GM12878 (cell line): ENCODE measurements at regions not wholly inside any gene's neighbourhood (a gene's known extent, or its start where the extent isn't known, plus 50 kb on each side); places are given as distances from the start of the nearest gene placed in this dataset.

Experiments
- ATAC-seq: fragments of 200-7000 bp; cut with Tn5 transposase; 3 replicates; pipeline ENCODE4 v1.9.1; 2020; ENCODE audit warnings: mild to moderate bottlenecking, moderate library complexity
- BruUV-seq: library from RNA; stranded (reverse); fragments of 400-500 nt; replicated peaks from 2 replicates; lab custom pipeline; 2021; lab: Mats Ljungman, UMichigan
- CTCF ChIA-PET: fragments of 300-600 bp; sonication (Branson Sonifier 250); formaldehyde crosslinking; extraction: SDS; loops from one replicate; lab custom pipeline; 2021; ENCODE audit warnings: inconsistent platforms; lab: Yijun Ruan, JAX
- POLR2A ChIA-PET: fragments of 350-600 bp; formaldehyde crosslinking; extraction: SDS; loops from one replicate; lab custom pipeline; 2021; ENCODE audit warnings: inconsistent platforms; lab: Charles Lee
- RAD21 ChIA-PET: fragments of 300-600 bp; sonication (Branson Sonifier 250); formaldehyde crosslinking; loops from one replicate; lab custom pipeline; 2023; ENCODE audit warnings: antibody characterized with exemption; ENCODE audit not compliant: unreplicated experiment; lab: Charles Lee
- SMC1A ChIA-PET: fragments of 300-600 bp; sonication (Branson Sonifier 250); formaldehyde crosslinking; loops from one replicate; lab custom pipeline; 2023; ENCODE audit not compliant: unreplicated experiment, uncharacterized antibody; lab: Charles Lee
- DNase-seq: peaks from one replicate; pipeline ENCODE4 v3.0.0-alpha.2; 2011; ENCODE audit warnings: low read depth, low spot score
- FAIRE-seq: peaks from 3 replicates; lab custom pipeline; 2011; peaks lifted over from hg19 to GRCh38; lab: Jason Lieb, UNC
- H2AFZ ChIP-seq: 2 replicates; pipeline ENCODE4 v1.6.0; 2011; ENCODE audit warnings: low read depth, low read length, control low read depth; ENCODE audit not compliant: control insufficient read depth
- H3K27ac ChIP-seq: 2 replicates; pipeline ENCODE4 v1.5.1; 2011; ENCODE audit warnings: control low read depth; ENCODE audit not compliant: control insufficient read depth, insufficient read depth
- H3K27me3 ChIP-seq, 2 experiments: replicated peaks in 1 of 2; 2 replicates each; pipeline versions ENCODE4 v1.6.0 to v1.6.1; 2011; ENCODE audit warnings: low read length in 1 of 2; ENCODE audit not compliant: control insufficient read depth in 2 of 2, insufficient read depth in 2 of 2
- H3K36me3 ChIP-seq, 2 experiments: 2 replicates each; pipeline ENCODE4 v1.5.1; 2011; ENCODE audit warnings: low read length in 1 of 2; ENCODE audit not compliant: control insufficient read depth in 2 of 2, insufficient read depth in 2 of 2
- H3K4me1 ChIP-seq: 2 replicates; pipeline ENCODE4 v1.6.1; 2011; ENCODE audit warnings: mild to moderate bottlenecking, low read length, moderate library complexity, mixed read lengths; ENCODE audit not compliant: control insufficient read depth, insufficient read depth
- H3K4me2 ChIP-seq: 2 replicates; pipeline ENCODE4 v1.6.0; 2011; ENCODE audit warnings: control low read depth; ENCODE audit not compliant: control insufficient read depth, insufficient read depth
- H3K4me3 ChIP-seq: fragments of 200-600 bp; sonication (generic); 2 replicates; pipeline ENCODE4 v1.5.1; 2016
- H3K79me2 ChIP-seq: 2 replicates; pipeline ENCODE4 v1.6.0; 2011; ENCODE audit warnings: low read length; ENCODE audit not compliant: control insufficient read depth, insufficient read depth
- H3K9ac ChIP-seq: 2 replicates; pipeline ENCODE4 v1.8.0; 2011; ENCODE audit warnings: low read length, control low read depth, mixed read lengths; ENCODE audit not compliant: control insufficient read depth, insufficient read depth
- H3K9me3 ChIP-seq: replicated peaks from 3 replicates; pipeline ENCODE4 v1.5.1; 2011; ENCODE audit warnings: mild to moderate bottlenecking, low read length; ENCODE audit not compliant: control insufficient read depth, insufficient read depth
- H4K20me1 ChIP-seq: 2 replicates; pipeline ENCODE4 v1.6.0; 2011; ENCODE audit not compliant: control insufficient read depth, insufficient read depth
- ATF7 ChIP-seq: fragments of 450-650 bp; IDR thresholded peaks from 2 replicates; pipeline ENCODE4 v1.6.1; 2016; ENCODE audit warnings: low read depth, mild to moderate bottlenecking
- CEBPB ChIP-seq, 2 experiments: fragments of 150-350 bp in 1 of 2; IDR thresholded peaks; 2 replicates each; pipeline ENCODE4 v1.6.1; 2012 to 2014; ENCODE audit warnings: low read depth in 2 of 2, low read length in 2 of 2, borderline replicate concordance in 1 of 2, inconsistent platforms in 1 of 2
- EED ChIP-seq: sonication (generic); IDR thresholded peaks from 2 replicates; pipeline ENCODE4 v1.6.1; 2016; ENCODE audit warnings: antibody characterized with exemption, low read depth
- ESRRA ChIP-seq: IDR thresholded peaks from 2 replicates; pipeline ENCODE4 v1.6.1; 2012; ENCODE audit warnings: mild to moderate bottlenecking, low read length, improper control_type of control experiment
- IKZF1 ChIP-seq: fragments of 450-650 bp; conservative IDR thresholded peaks from 2 replicates; pipeline ENCODE4 v1.6.1; 2017; ENCODE audit warnings: antibody characterized with exemption, mild to moderate bottlenecking
- IRF4 ChIP-seq: IDR thresholded peaks from 2 replicates; pipeline ENCODE4 v1.6.1; 2011; ENCODE audit warnings: low read depth, low read length
- JUND ChIP-seq: IDR thresholded peaks from 2 replicates; pipeline ENCODE4 v1.6.1; 2012; ENCODE audit warnings: low read depth, mild to moderate bottlenecking, low read length, improper control_type of control experiment, moderate library complexity
- KAT2A ChIP-seq: conservative IDR thresholded peaks from 2 replicates; pipeline ENCODE4 v1.6.1; 2011; ENCODE audit warnings: low read depth, low read length; ENCODE audit not compliant: control insufficient read depth
- NBN ChIP-seq: fragments of 450-650 bp; IDR thresholded peaks from 2 replicates; pipeline ENCODE4 v1.6.1; 2016
- PML ChIP-seq: IDR thresholded peaks from 2 replicates; pipeline ENCODE4 v1.6.1; 2012; ENCODE audit warnings: low read length, inconsistent platforms
- POLR2AphosphoS2 ChIP-seq: IDR thresholded peaks from 2 replicates; pipeline ENCODE4 v1.6.1; 2011; ENCODE audit warnings: low read depth, mild to moderate bottlenecking, low read length, improper control_type of control experiment, moderate library complexity
- RAD21 ChIP-seq: IDR thresholded peaks from 2 replicates; pipeline ENCODE4 v1.6.1; 2011; ENCODE audit warnings: mild to moderate bottlenecking, low read depth, low read length, moderate library complexity; ENCODE audit not compliant: insufficient read depth
- SMAD1 ChIP-seq: fragments of 450-650 bp; IDR thresholded peaks from 2 replicates; pipeline ENCODE4 v1.6.1; 2018; ENCODE audit warnings: mild to moderate bottlenecking, low read depth; ENCODE audit not compliant: partially characterized antibody
- STAT1 ChIP-seq: fragments of 450-650 bp; conservative IDR thresholded peaks from 2 replicates; pipeline ENCODE4 v1.6.1; 2014; ENCODE audit warnings: antibody characterized with exemption, mild to moderate bottlenecking
- SUZ12 ChIP-seq: fragments of 200-600 bp; sonication (generic); IDR thresholded peaks from one replicate; pipeline ENCODE4 v1.6.1; 2018; ENCODE audit warnings: antibody characterized with exemption, mild to moderate bottlenecking; ENCODE audit not compliant: unreplicated experiment
- TAF1 ChIP-seq: IDR thresholded peaks from 2 replicates; pipeline ENCODE4 v1.6.1; 2011; ENCODE audit warnings: mild to moderate bottlenecking, low read depth, low read length, borderline replicate concordance
- ZNF207 ChIP-seq: fragments of 450-650 bp; IDR thresholded peaks from 2 replicates; pipeline ENCODE4 v1.6.1; 2014; ENCODE audit warnings: antibody characterized with exemption, mild to moderate bottlenecking, borderline replicate concordance
- ZZZ3 ChIP-seq: IDR thresholded peaks from 2 replicates; pipeline ENCODE4 v1.6.1; 2011; ENCODE audit warnings: low read depth; ENCODE audit not compliant: control insufficient read depth, insufficient read length
- WGBS: methylation state at CpG from one replicate; pipeline ENCODE4 v1.1.6; 2016; ENCODE audit warnings: low lambda C conversion rate; ENCODE audit not compliant: insufficient replicate concordance, insufficient coverage; ENCODE audit errors: missing lambda C conversion rate; 5-methylcytosine and 5-hydroxymethylcytosine counted together
- in situ Hi-C: fragments of 300-500 bp; cut with MboI; formaldehyde crosslinking; loops from 9 replicates; pipeline ENCODE4 v1.14.3; 2018; ENCODE audit warnings: mixed read lengths
- intact Hi-C: fragments of 100-400 bp; cut with micrococcal nuclease; formaldehyde crosslinking; loops from one replicate; pipeline ENCODE4 v1.14.2; 2022; ENCODE audit not compliant: unreplicated experiment
- TF ChIP-seq, protein P1 (sequence below): IDR thresholded peaks from 2 replicates; pipeline ENCODE4 v1.6.1; 2012; ENCODE audit warnings: low read depth, low read length, improper control_type of control experiment

- no peak overlapping the region for H3K4me2 ChIP-seq
- H3K9me3 ChIP-seq: no peaks in the 10 kb centered on the region
- no peaks in the 10 kb centered on the region for H4K20me1 ChIP-seq
- no TSS peak for BruUV-seq
- H3K4me3 ChIP-seq: no peak overlapping the region
- no peak for TF ChIP-seq STAT1
- no peak for TF ChIP-seq IRF4
- no peak for TF ChIP-seq ZNF207
- no peak for TF ChIP-seq RAD21
- TF ChIP-seq KAT2A: no peak
- no peak for TF ChIP-seq SUZ12
- no peak for TF ChIP-seq SMAD1
- TF ChIP-seq, protein P1, sequence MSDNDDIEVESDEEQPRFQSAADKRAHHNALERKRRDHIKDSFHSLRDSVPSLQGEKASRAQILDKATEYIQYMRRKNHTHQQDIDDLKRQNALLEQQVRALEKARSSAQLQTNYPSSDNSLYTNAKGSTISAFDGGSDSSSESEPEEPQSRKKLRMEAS: no peak
- SMC1A ChIA-PET: interaction anchor here (1.1 kb wide), 1 partner anchor 11 kb away, joined by 3 read pairs; no protein-coding TSS in a partner anchor
- no peak for FAIRE-seq
- intact Hi-C loops: no loop called here
- no peak overlapping the region for H2AFZ ChIP-seq
- no peaks in the 10 kb centered on the region for H3K36me3 ChIP-seq
- ATAC-seq: no peak
- RAD21 ChIA-PET: no interaction called here
- 36% methylated on average over 10 of the region's 10 CpGs for WGBS
- CTCF ChIA-PET: no interaction called here
- DNase-seq: no peak
- no peak overlapping the region for H3K9ac ChIP-seq
- POLR2A ChIA-PET: no interaction called here
- in situ Hi-C loops: no loop called here
- no peak overlapping the region for H3K27ac ChIP-seq
- no peaks in the 10 kb centered on the region for H3K79me2 ChIP-seq
- H3K4me1 ChIP-seq: no peaks in the 10 kb centered on the region
- no peaks in the 10 kb centered on the region for H3K27me3 ChIP-seq
Observed at GRCh38 chr5:17005107-17005828, 69.2 kb upstream of the MYO10 start.

DNA sequence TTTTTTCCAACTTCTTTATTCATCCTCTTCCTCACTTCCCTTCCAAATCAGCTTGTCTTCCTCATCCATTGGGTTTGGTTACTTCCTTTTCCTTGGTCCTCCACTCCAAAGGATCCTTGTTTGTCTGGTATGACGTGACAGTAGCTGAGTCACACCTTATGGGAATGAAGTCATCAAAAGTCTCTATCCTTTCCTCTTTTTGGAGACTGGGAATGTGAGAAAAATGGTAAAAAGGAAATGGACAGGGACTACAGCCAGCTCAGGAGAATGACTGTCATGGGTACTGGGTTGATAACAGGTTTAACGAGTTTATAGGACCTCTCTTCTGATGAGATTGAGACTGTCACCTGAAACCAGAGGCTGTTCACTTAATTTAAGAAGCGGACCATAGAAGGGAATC is 76.2 kb upstream of the MYO10 start:
- intact Hi-C loops: no loop called here
- in situ Hi-C loops: no loop called here
- ChIA-PET POLR2A (no interaction called here), RAD21 (no interaction called here), CTCF (no interaction called here), SMC1A (no interaction called here)
- DNase-seq (no peak), ATAC-seq (no peak), FAIRE-seq (no peak)
- Histone ChIP-seq H3K4me1 (no peaks in the 10 kb centered on the region), H3K4me3 (no peak overlapping the region), H2AFZ (no peak overlapping the region), H3K9ac (no peak overlapping the region), H3K36me3 (no peaks in the 10 kb centered on the region), H3K79me2 (no peaks in the 10 kb centered on the region), H3K4me2 (no peak overlapping the region), H3K27me3 (no peaks in the 10 kb centered on the region), H3K9me3 (no peaks in the 10 kb centered on the region), H4K20me1 (no peaks in the 10 kb centered on the region), H3K27ac (no peak overlapping the region)
- BruUV-seq: no TSS peak
- WGBS: 9% methylated on average over 3 of the region's 3 CpGs
- TF ChIP-seq POLR2AphosphoS2 (no peak), JUND (no peak), TAF1 (no peak), NBN (no peak), PML (no peak), IKZF1 (no peak), EED (no peak), ESRRA (no peak), ZZZ3 (no peak), CEBPB (IDR thresholded peaks at IDR 0.05; ENCODE audit: borderline replicate concordance in 1 of 2, low read depth in 2 of 2, low read length in 2 of 2) (no peak), ATF7 (no peak)
- TF ChIP-seq, protein P1: no peak
